PC-9 (cell line): ENCODE measurements at regions not wholly inside any gene's neighbourhood (a gene's known extent, or its start where the extent isn't known, plus 50 kb on each side); places are given as distances from the start of the nearest gene placed in this dataset.

Source experiments
- EZH2 ChIP-seq: fragments of 200-600 bp; sonication (generic); IDR thresholded peaks from 2 replicates; pipeline ENCODE4 v1.8.0; 2017; ENCODE audit warnings: antibody characterized with exemption, low read depth
- TF ChIP-seq, protein P1 (sequence below): fragments of 200-600 bp; sonication (generic); conservative IDR thresholded peaks from 2 replicates; pipeline ENCODE4 v1.6.1; 2017; ENCODE audit warnings: mixed run types, antibody characterized with exemption, mild to moderate bottlenecking, moderate library complexity

DNA sequence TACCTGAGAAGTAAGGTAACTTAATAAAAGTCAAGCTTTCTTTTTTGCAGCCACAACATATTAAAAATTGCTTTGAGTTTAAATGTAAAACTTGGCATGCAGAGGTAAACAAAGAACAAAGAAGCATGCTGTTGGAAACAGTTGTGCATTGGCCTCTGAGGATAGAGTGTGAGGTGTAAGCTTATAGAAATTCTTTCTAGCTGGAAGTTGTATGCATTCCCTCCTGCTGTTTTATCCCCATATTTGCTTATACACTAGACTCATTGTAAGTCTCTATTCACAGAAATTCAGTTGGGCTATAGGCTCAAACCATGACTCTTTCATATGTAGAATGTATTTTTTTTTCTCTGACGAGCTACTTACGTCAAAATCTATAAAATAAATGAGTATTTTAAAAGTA, 316.3 kb downstream of the SLC6A15 start:
- TF ChIP-seq, protein P1, sequence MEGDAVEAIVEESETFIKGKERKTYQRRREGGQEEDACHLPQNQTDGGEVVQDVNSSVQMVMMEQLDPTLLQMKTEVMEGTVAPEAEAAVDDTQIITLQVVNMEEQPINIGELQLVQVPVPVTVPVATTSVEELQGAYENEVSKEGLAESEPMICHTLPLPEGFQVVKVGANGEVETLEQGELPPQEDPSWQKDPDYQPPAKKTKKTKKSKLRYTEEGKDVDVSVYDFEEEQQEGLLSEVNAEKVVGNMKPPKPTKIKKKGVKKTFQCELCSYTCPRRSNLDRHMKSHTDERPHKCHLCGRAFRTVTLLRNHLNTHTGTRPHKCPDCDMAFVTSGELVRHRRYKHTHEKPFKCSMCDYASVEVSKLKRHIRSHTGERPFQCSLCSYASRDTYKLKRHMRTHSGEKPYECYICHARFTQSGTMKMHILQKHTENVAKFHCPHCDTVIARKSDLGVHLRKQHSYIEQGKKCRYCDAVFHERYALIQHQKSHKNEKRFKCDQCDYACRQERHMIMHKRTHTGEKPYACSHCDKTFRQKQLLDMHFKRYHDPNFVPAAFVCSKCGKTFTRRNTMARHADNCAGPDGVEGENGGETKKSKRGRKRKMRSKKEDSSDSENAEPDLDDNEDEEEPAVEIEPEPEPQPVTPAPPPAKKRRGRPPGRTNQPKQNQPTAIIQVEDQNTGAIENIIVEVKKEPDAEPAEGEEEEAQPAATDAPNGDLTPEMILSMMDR, result no peak
- no peak for TF ChIP-seq EZH2
